WTC11 (cell line): ENCODE measurements at regions not wholly inside any gene's neighbourhood (a gene's known extent, or its start where the extent isn't known, plus 50 kb on each side); places are given as distances from the start of the nearest gene placed in this dataset.

Experiments used
- ATAC-seq: fragments of 200-7000 bp; cut with Tn5 transposase; 2 replicates; pipeline ENCODE4 v1.10.0; 2021; ENCODE audit warnings: mild to moderate bottlenecking, moderate library complexity
- CTCF ChIA-PET: fragments of 300-600 bp; sonication (Branson Sonifier 250); formaldehyde crosslinking; loops from one replicate; lab custom pipeline; 2021; ENCODE audit warnings: antibody characterized with exemption; lab: Charles Lee
- POLR2A ChIA-PET: fragments of 350-600 bp; sonication (Branson Sonifier 250); formaldehyde crosslinking; loops from one replicate; lab custom pipeline; 2021; ENCODE audit warnings: antibody characterized with exemption; lab: Charles Lee
- DNase-seq: peaks from one replicate; pipeline ENCODE4 v3.0.0; 2021; ENCODE audit warnings: low spot score
- H3K27ac Mint-ChIP-seq: 2 replicates; pipeline ENCODE4 v1.8.0; 2021; ENCODE audit warnings: mixed read lengths
- H3K27me3 Mint-ChIP-seq: 2 replicates; pipeline ENCODE4 v1.8.0; 2021; ENCODE audit warnings: low read depth, mild to moderate bottlenecking, moderate library complexity, mixed read lengths
- H3K36me3 Mint-ChIP-seq: 2 replicates; pipeline ENCODE4 v1.8.0; 2021; ENCODE audit warnings: mixed read lengths
- H3K4me1 Mint-ChIP-seq: 2 replicates; pipeline ENCODE4 v1.8.0; 2022; ENCODE audit warnings: mixed read lengths
- H3K4me3 Mint-ChIP-seq: 2 replicates; pipeline ENCODE4 v1.8.0; 2021; ENCODE audit warnings: mild to moderate bottlenecking, moderate library complexity, mixed read lengths
- H3K9me3 Mint-ChIP-seq: 2 replicates; pipeline ENCODE4 v1.8.0; 2021; ENCODE audit warnings: mixed read lengths
- CREB1 ChIP-seq: sonication (generic); formaldehyde crosslinking; IDR thresholded peaks from 2 replicates; pipeline ENCODE4 v1.8.0; 2023; ENCODE audit warnings: mild to moderate bottlenecking, missing genetic modification reagents
- PRRX2 ChIP-seq: fragments of 250-450 bp; sonication (Bioruptor Pico); IDR thresholded peaks from 2 replicates; pipeline ENCODE4 v1.8.0; 2021; ENCODE audit warnings: mild to moderate bottlenecking
- SMAD3 ChIP-seq: sonication (generic); formaldehyde crosslinking; IDR thresholded peaks from 2 replicates; pipeline ENCODE4 v1.8.0; 2022; ENCODE audit warnings: missing genetic modification reagents, mild to moderate bottlenecking, borderline replicate concordance
- TCF7 ChIP-seq: sonication (generic); formaldehyde crosslinking; IDR thresholded peaks from 2 replicates; pipeline ENCODE4 v1.8.0; 2022; ENCODE audit warnings: mild to moderate bottlenecking, low read depth, missing genetic modification reagents, moderate library complexity
- TEAD4 ChIP-seq: sonication (generic); formaldehyde crosslinking; IDR thresholded peaks from 2 replicates; pipeline ENCODE4 v1.8.0; 2022; ENCODE audit warnings: mild to moderate bottlenecking, missing genetic modification reagents
- ZNF416 ChIP-seq: fragments of 250-450 bp; sonication (Bioruptor Pico); IDR thresholded peaks from 2 replicates; pipeline ENCODE4 v1.9.0; 2021; ENCODE audit warnings: mild to moderate bottlenecking, inconsistent platforms
- TF ChIP-seq, protein P1 (sequence below): sonication (generic); formaldehyde crosslinking; IDR thresholded peaks from 2 replicates; pipeline ENCODE4 v1.8.0; 2022; ENCODE audit warnings: missing genetic modification reagents
- TF ChIP-seq, protein P2 (sequence below): sonication (generic); formaldehyde crosslinking; IDR thresholded peaks from 2 replicates; pipeline ENCODE4 v1.8.1; 2023; ENCODE audit warnings: mild to moderate bottlenecking, moderate library complexity, missing genetic modification reagents
- TF ChIP-seq, protein P3 (sequence below): fragments of 200-600 bp; IDR thresholded peaks from 2 replicates; pipeline ENCODE4 v1.8.0; 2022; ENCODE audit warnings: antibody characterized with exemption
- TF ChIP-seq, protein P4 (sequence below): sonication (generic); formaldehyde crosslinking; IDR thresholded peaks from 2 replicates; pipeline ENCODE4 v1.8.1; 2023; ENCODE audit warnings: mild to moderate bottlenecking, missing genetic modification reagents, borderline replicate concordance
- TF ChIP-seq, protein P5 (sequence below): sonication (generic); formaldehyde crosslinking; IDR thresholded peaks from 2 replicates; pipeline ENCODE4 v1.8.1; 2023; ENCODE audit warnings: mild to moderate bottlenecking, missing genetic modification reagents, moderate library complexity

DNA sequence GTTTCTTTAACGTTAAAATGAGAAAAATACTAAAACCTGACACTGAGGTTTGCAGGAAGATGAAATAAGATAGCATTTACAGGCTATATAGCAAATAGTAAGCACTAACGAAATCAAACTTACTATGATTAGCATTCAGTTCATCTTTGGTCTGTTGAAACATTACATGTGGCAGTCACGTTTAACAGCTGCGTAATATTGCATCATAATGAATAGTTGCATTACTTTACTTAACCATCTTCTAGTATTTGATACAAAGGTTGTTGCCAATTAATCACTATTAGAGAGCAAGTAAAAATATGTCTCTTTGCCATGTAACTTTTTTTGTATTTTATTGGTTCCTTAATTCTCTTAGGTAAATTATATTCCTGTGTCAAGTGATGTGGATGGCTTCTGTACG is 131.8 kb upstream of the GHITM start:
- no peak for ATAC-seq
- Mint-ChIP-seq H3K36me3 (no peaks in the 10 kb centered on the region), H3K27me3 (no peaks in the 10 kb centered on the region), H3K9me3 (peaks cover 12% of the 10 kb centered on the region), H3K27ac (no peak overlapping the region), H3K4me3 (no peak overlapping the region), H3K4me1 (peaks cover 6% of the 10 kb centered on the region)
- DNase-seq, result no peak
- ChIA-PET POLR2A (no interaction called here), CTCF (interaction anchor here (1.1 kb wide), 1 partner anchor 47 kb away, joined by 3 read pairs; no protein-coding TSS in a partner anchor)
- TF ChIP-seq PRRX2 (no peak), ZNF416 (no peak)
- TF ChIP-seq, protein P1, sequence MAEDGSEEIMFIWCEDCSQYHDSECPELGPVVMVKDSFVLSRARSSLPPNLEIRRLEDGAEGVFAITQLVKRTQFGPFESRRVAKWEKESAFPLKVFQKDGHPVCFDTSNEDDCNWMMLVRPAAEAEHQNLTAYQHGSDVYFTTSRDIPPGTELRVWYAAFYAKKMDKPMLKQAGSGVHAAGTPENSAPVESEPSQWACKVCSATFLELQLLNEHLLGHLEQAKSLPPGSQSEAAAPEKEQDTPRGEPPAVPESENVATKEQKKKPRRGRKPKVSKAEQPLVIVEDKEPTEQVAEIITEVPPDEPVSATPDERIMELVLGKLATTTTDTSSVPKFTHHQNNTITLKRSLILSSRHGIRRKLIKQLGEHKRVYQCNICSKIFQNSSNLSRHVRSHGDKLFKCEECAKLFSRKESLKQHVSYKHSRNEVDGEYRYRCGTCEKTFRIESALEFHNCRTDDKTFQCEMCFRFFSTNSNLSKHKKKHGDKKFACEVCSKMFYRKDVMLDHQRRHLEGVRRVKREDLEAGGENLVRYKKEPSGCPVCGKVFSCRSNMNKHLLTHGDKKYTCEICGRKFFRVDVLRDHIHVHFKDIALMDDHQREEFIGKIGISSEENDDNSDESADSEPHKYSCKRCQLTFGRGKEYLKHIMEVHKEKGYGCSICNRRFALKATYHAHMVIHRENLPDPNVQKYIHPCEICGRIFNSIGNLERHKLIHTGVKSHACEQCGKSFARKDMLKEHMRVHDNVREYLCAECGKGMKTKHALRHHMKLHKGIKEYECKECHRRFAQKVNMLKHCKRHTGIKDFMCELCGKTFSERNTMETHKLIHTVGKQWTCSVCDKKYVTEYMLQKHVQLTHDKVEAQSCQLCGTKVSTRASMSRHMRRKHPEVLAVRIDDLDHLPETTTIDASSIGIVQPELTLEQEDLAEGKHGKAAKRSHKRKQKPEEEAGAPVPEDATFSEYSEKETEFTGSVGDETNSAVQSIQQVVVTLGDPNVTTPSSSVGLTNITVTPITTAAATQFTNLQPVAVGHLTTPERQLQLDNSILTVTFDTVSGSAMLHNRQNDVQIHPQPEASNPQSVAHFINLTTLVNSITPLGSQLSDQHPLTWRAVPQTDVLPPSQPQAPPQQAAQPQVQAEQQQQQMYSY (CRISPR knock-in tag), result no peak
- TF ChIP-seq, protein P2, sequence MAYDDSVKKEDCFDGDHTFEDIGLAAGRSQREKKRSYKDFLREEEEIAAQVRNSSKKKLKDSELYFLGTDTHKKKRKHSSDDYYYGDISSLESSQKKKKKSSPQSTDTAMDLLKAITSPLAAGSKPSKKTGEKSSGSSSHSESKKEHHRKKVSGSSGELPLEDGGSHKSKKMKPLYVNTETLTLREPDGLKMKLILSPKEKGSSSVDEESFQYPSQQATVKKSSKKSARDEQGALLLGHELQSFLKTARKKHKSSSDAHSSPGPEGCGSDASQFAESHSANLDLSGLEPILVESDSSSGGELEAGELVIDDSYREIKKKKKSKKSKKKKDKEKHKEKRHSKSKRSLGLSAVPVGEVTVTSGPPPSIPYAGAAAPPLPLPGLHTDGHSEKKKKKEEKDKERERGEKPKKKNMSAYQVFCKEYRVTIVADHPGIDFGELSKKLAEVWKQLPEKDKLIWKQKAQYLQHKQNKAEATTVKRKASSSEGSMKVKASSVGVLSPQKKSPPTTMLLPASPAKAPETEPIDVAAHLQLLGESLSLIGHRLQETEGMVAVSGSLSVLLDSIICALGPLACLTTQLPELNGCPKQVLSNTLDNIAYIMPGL (CRISPR knock-in tag), result no peak

DNA sequence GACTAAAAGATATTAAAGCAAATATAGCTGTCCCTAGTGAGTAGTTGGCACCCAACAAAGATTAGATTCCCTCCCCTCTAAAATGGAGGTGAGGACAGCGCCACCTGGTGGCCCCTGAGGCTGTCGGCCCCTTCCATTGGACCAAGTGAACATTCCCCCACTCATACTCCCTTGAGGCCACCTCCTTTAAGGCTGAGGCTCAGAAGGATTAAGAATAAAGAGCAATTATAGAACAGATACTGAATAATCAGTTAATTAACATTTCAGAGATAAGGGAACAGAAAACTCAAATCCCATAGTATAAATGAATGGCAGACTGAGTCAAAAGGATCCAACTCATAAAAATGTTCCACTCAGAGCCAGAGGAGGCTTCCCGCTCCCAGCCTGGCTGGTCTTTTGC is 130.4 kb upstream of the GHITM start:
- TF ChIP-seq TCF7 (no peak), TEAD4 (CRISPR knock-in tag) (no peak), SMAD3 (no peak)
- TF ChIP-seq, protein P3, sequence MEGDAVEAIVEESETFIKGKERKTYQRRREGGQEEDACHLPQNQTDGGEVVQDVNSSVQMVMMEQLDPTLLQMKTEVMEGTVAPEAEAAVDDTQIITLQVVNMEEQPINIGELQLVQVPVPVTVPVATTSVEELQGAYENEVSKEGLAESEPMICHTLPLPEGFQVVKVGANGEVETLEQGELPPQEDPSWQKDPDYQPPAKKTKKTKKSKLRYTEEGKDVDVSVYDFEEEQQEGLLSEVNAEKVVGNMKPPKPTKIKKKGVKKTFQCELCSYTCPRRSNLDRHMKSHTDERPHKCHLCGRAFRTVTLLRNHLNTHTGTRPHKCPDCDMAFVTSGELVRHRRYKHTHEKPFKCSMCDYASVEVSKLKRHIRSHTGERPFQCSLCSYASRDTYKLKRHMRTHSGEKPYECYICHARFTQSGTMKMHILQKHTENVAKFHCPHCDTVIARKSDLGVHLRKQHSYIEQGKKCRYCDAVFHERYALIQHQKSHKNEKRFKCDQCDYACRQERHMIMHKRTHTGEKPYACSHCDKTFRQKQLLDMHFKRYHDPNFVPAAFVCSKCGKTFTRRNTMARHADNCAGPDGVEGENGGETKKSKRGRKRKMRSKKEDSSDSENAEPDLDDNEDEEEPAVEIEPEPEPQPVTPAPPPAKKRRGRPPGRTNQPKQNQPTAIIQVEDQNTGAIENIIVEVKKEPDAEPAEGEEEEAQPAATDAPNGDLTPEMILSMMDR, result peak; percentile 94
- TF ChIP-seq, all 79 proteins: peak for 1
- ChIA-PET POLR2A (no interaction called here), CTCF (no interaction called here)
- peak; percentile 77 for DNase-seq
- Mint-ChIP-seq H3K4me3 (no peak overlapping the region), H3K27me3 (no peaks in the 10 kb centered on the region), H3K4me1 (peaks cover 13% of the 10 kb centered on the region), H3K9me3 (peaks cover 12% of the 10 kb centered on the region), H3K27ac (no peak overlapping the region), H3K36me3 (no peaks in the 10 kb centered on the region)
- ATAC-seq, result peak; percentile 85

DNA sequence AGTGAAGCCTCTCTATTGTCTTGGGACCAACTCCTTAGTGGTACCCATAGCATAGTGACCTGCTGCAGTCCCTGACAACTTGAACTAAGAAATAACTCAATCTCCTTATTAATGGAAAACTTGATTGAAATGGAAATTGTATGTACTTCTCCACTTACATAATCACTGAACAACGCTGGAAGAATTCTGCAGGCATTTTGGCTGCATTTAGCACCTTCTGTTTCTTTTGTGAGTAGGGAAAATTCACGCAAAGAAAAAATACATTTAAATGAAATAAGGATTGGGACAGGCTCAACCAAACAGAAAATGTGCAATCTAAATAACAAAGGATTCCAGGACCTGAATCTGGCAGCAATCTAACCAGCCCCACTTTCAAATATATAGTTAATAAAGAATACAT is 126.9 kb upstream of the GHITM start:
- H3K9me3 Mint-ChIP-seq, result peaks cover 16% of the 10 kb centered on the region
- no peak for ATAC-seq
- TF ChIP-seq, protein P1 (CRISPR knock-in tag), result no peak
- TF ChIP-seq CREB1 (CRISPR knock-in tag), result no peak
- TF ChIP-seq, protein P4, sequence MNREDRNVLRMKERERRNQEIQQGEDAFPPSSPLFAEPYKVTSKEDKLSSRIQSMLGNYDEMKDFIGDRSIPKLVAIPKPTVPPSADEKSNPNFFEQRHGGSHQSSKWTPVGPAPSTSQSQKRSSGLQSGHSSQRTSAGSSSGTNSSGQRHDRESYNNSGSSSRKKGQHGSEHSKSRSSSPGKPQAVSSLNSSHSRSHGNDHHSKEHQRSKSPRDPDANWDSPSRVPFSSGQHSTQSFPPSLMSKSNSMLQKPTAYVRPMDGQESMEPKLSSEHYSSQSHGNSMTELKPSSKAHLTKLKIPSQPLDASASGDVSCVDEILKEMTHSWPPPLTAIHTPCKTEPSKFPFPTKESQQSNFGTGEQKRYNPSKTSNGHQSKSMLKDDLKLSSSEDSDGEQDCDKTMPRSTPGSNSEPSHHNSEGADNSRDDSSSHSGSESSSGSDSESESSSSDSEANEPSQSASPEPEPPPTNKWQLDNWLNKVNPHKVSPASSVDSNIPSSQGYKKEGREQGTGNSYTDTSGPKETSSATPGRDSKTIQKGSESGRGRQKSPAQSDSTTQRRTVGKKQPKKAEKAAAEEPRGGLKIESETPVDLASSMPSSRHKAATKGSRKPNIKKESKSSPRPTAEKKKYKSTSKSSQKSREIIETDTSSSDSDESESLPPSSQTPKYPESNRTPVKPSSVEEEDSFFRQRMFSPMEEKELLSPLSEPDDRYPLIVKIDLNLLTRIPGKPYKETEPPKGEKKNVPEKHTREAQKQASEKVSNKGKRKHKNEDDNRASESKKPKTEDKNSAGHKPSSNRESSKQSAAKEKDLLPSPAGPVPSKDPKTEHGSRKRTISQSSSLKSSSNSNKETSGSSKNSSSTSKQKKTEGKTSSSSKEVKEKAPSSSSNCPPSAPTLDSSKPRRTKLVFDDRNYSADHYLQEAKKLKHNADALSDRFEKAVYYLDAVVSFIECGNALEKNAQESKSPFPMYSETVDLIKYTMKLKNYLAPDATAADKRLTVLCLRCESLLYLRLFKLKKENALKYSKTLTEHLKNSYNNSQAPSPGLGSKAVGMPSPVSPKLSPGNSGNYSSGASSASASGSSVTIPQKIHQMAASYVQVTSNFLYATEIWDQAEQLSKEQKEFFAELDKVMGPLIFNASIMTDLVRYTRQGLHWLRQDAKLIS (CRISPR knock-in tag), result no peak
- TF ChIP-seq, protein P5, sequence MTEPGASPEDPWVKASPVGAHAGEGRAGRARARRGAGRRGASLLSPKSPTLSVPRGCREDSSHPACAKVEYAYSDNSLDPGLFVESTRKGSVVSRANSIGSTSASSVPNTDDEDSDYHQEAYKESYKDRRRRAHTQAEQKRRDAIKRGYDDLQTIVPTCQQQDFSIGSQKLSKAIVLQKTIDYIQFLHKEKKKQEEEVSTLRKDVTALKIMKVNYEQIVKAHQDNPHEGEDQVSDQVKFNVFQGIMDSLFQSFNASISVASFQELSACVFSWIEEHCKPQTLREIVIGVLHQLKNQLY (CRISPR knock-in tag), result no peak
- TF ChIP-seq, all 79 proteins: peak for 0
- ChIA-PET CTCF (interaction anchor here (1.1 kb wide), 1 partner anchor 14 kb away, joined by 6 read pairs; no protein-coding TSS in a partner anchor), POLR2A (interaction anchor here (0.7 kb wide), 1 partner anchor 199 kb away, joined by 4 read pairs; no protein-coding TSS in a partner anchor)
- Mint-ChIP-seq H3K4me1 (peaks cover 13% of the 10 kb centered on the region), H3K4me3 (no peak overlapping the region), H3K27ac (no peak overlapping the region), H3K36me3 (no peaks in the 10 kb centered on the region), H3K27me3 (no peaks in the 10 kb centered on the region)
- no peak for DNase-seq
